Lung (tissue), 11 donors: ENCODE measurements at regions not wholly inside any gene's neighbourhood (a gene's known extent, or its start where the extent isn't known, plus 50 kb on each side); places are given as distances from the start of the nearest gene placed in this dataset.

Source experiments
- ATAC-seq: fragments of 200-7000 bp; cut with Tn5 transposase; one replicate; pipeline ENCODE4 v1.9.1; 2020; ENCODE audit warnings: moderate number of reproducible peaks; ENCODE audit not compliant: insufficient read depth, low FRiP score
- DNase-seq, 3 donors: peaks; one replicate each; pipeline ENCODE4 v3.0.0-alpha.2; 2013 to 2017
- H3K27ac ChIP-seq, 2 donors: one replicate each; pipeline ENCODE4 v1.5.1; 2013; ENCODE audit warnings: mild to moderate bottlenecking in 2 of 2, moderate library complexity in 2 of 2, control low read depth in 1 of 2, inconsistent platforms in 1 of 2, low read depth in 1 of 2, low read length in 1 of 2
- H3K27me3 ChIP-seq, 3 donors: one replicate each; pipeline ENCODE4 v1.5.1; 2013; ENCODE audit warnings: low read length in 2 of 3; ENCODE audit not compliant: control insufficient read depth in 3 of 3, insufficient read depth in 3 of 3
- H3K36me3 ChIP-seq, 4 donors: one replicate each; pipeline ENCODE4 v1.5.1; 2013; ENCODE audit warnings: low read length in 4 of 4, mild to moderate bottlenecking in 1 of 4, moderate library complexity in 1 of 4; ENCODE audit not compliant: control insufficient read depth in 4 of 4, insufficient read depth in 4 of 4
- H3K4me1 ChIP-seq, 5 donors: one replicate each; pipeline ENCODE4 v1.5.1; 2013; ENCODE audit warnings: low read length in 5 of 5, mild to moderate bottlenecking in 2 of 5, moderate library complexity in 1 of 5; ENCODE audit not compliant: control insufficient read depth in 5 of 5, insufficient read depth in 5 of 5
- H3K4me3 ChIP-seq: one replicate; pipeline ENCODE4 v1.5.1; 2013; ENCODE audit warnings: mild to moderate bottlenecking, control low read depth, moderate library complexity
- H3K9ac ChIP-seq, 2 donors: one replicate each; pipeline ENCODE4 v1.5.1; 2013; ENCODE audit warnings: low read length in 2 of 2, control low read depth in 1 of 2; ENCODE audit not compliant: insufficient read depth in 1 of 2
- H3K9me3 ChIP-seq, 4 donors: one replicate each; pipeline ENCODE4 v1.5.1; 2013; ENCODE audit warnings: low read length in 3 of 4, mild to moderate bottlenecking in 1 of 4, moderate library complexity in 1 of 4; ENCODE audit not compliant: control insufficient read depth in 4 of 4, insufficient read depth in 3 of 4
- CTCF ChIP-seq: IDR thresholded peaks from 2 replicates; pipeline ENCODE4 v1.5.1; 2012; ENCODE audit warnings: mild to moderate bottlenecking; ENCODE audit errors: control extremely low read depth, extremely low read depth
- WGBS, 2 donors: extraction: QIAGEN DNeasy Blood & Tissue Kit; methylation state at CpG; one replicate each; pipeline ENCODE4 v1.1.7; 2013; 5-methylcytosine and 5-hydroxymethylcytosine counted together
- donor health status: control.
- donor health status: control.
- donor health status: Bipolar disorder and iron deficiency.
- donor health status: healthy.
- donor health status: DM: yes; HTN: yes; CAD: no.

GRCh38 chr7:115662676-115663075 lies 367.9 kb downstream of the TFEC start:
- no peak overlapping the region for H3K4me3 ChIP-seq
- no peak overlapping the region for H3K9ac ChIP-seq
- no peaks in the 10 kb centered on the region for H3K9me3 ChIP-seq
- no peak for DNase-seq
- H3K27ac ChIP-seq, result no peak overlapping the region
- ATAC-seq, result no peak
- no peak for TF ChIP-seq CTCF
- no peaks in the 10 kb centered on the region for H3K4me1 ChIP-seq
- no peaks in the 10 kb centered on the region for H3K36me3 ChIP-seq
- H3K27me3 ChIP-seq, result no peaks in the 10 kb centered on the region

- H3K27ac ChIP-seq, result no peak overlapping the region
- no peaks in the 10 kb centered on the region for H3K36me3 ChIP-seq
- DNase-seq (no peak), ATAC-seq (no peak)
- no peak overlapping the region for H3K4me3 ChIP-seq
- no peak for TF ChIP-seq CTCF
- H3K9me3 ChIP-seq, result no peaks in the 10 kb centered on the region
- 89 to 92% methylated on average over 2 of the region's 2 CpGs for WGBS, 2 donors
- H3K27me3 ChIP-seq, result no peaks in the 10 kb centered on the region
- no peaks in the 10 kb centered on the region for H3K4me1 ChIP-seq
- H3K9ac ChIP-seq, result no peak overlapping the region
Measured at GRCh38 chr7:115662120-115662519, 368.4 kb downstream of the TFEC start.

- Histone ChIP-seq H3K27me3 (no peaks in the 10 kb centered on the region), H3K4me3 (no peak overlapping the region), H3K36me3 (no peaks in the 10 kb centered on the region), H3K9me3 (no peaks in the 10 kb centered on the region), H3K27ac (no peak overlapping the region), H3K4me1 (no peaks in the 10 kb centered on the region), H3K9ac (no peak overlapping the region)
- DNase-seq (no peak), ATAC-seq (no peak)
- WGBS, 2 donors, result 64 to 80% methylated on average over 3 of the region's 3 CpGs
- TF ChIP-seq CTCF, result no peak
Measured at GRCh38 chr7:115658223-115658622, 372.3 kb downstream of the TFEC start.
